Right lobe of liver (tissue), 6 donors: ENCODE measurements at regions not wholly inside any gene's neighbourhood (a gene's known extent, or its start where the extent isn't known, plus 50 kb on each side); places are given as distances from the start of the nearest gene placed in this dataset.

Experiments
- ATAC-seq, 4 donors: fragments of 200-7000 bp; cut with Tn5 transposase; one replicate each; pipeline ENCODE4 v1.9.1; 2020; ENCODE audit warnings: mild to moderate bottlenecking in 4 of 4, moderate library complexity in 4 of 4
- DNase-seq, 3 donors: peaks; one replicate each; pipeline ENCODE4 v3.0.0-alpha.2; 2020
- H3K27ac ChIP-seq, 3 donors: fragments of 200-600 bp; one replicate each; pipeline ENCODE4 v1.8.0; 2022
- H3K27me3 ChIP-seq, 2 donors: fragments of 200-600 bp; one replicate each; pipeline ENCODE4 v1.8.0; 2022
- H3K36me3 ChIP-seq, 4 donors: fragments of 200-600 bp; sonication (generic) in 1 of 4; one replicate each; pipeline versions ENCODE4 v1.5.1 to v1.8.0; 2017 to 2022; ENCODE audit warnings: control low read depth in 1 of 4
- H3K4me1 ChIP-seq, 4 donors: fragments of 200-600 bp; sonication (generic) in 1 of 4; one replicate each; pipeline versions ENCODE4 v1.5.1 to v1.8.0; 2017 to 2022; ENCODE audit warnings: control low read depth in 1 of 4
- H3K4me3 ChIP-seq, 3 donors: fragments of 200-600 bp; one replicate each; pipeline ENCODE4 v1.8.0; 2022
- H3K9me3 ChIP-seq, 4 donors: fragments of 200-600 bp; sonication (generic) in 1 of 4; one replicate each; pipeline versions ENCODE4 v1.5.1 to v1.8.0; 2017 to 2022; ENCODE audit warnings: control low read depth in 1 of 4
- POLR2A ChIP-seq: fragments of 450-650 bp; IDR thresholded peaks from one replicate; pipeline ENCODE4 v1.6.1; 2017; ENCODE audit warnings: antibody characterized with exemption, mild to moderate bottlenecking
- WGBS: methylation state at CpG from one replicate; pipeline ENCODE4 v1.1.6; 2018; ENCODE audit warnings: low coverage, low lambda C conversion rate; ENCODE audit not compliant: insufficient coverage; ENCODE audit errors: missing lambda C conversion rate; 5-methylcytosine and 5-hydroxymethylcytosine counted together
- intact Hi-C, 2 donors: fragments of 100-400 bp; cut with DNase I; formaldehyde crosslinking; loops; one replicate each; pipeline versions ENCODE4 v1.11.2 to v1.14.1; 2022
- TF ChIP-seq, protein P1 (sequence below), 4 donors: fragments of 200-600 bp in 3 of 4; fragments of 450-650 bp in 1 of 4; IDR thresholded peaks; one replicate each; pipeline versions ENCODE4 v1.5.1 to v1.8.0; 2016 to 2022; ENCODE audit warnings: antibody characterized with exemption in 4 of 4, mild to moderate bottlenecking in 2 of 4
- donor health status: DM: no; HTN: yes; CAD: no.
- donor health status: DM: no; HTN: no; CAD: no.
- donor health status: DM: no; HTN: no; CAD: no.
- donor health status: DM: no; HTN: yes; CAD: no.
- donor health status: DM: no; HTN: yes; CAD: no.

DNA sequence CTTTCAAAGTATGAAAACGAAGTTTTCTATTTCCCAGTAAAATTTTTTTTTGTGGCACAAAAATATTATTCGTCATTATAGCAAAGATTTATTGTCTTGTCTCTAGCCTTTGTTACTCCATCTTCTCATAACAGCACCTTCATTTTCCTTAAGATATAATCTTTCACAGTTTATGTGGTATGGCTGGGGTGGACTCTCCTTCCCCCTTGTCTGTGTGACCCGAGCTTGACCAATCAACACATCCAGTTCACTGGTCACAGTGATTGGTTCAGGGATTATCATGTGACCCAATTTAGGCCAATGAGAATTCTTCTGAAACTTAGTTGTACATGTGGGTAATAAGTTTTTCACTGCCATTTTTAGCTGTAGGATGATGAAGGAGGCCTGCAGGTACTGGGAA is 71.2 kb upstream of the DCBLD2 start:
- Histone ChIP-seq H3K4me3 (no peak overlapping the region), H3K4me1 (no peaks in the 10 kb centered on the region), H3K27me3 (no peaks in the 10 kb centered on the region), H3K27ac (no peak overlapping the region), H3K9me3 (no peaks in the 10 kb centered on the region), H3K36me3 (no peaks in the 10 kb centered on the region)
- 42% methylated on average over 3 of the region's 3 CpGs for WGBS
- no peak for ATAC-seq
- no peak for TF ChIP-seq POLR2A
- TF ChIP-seq, protein P1, sequence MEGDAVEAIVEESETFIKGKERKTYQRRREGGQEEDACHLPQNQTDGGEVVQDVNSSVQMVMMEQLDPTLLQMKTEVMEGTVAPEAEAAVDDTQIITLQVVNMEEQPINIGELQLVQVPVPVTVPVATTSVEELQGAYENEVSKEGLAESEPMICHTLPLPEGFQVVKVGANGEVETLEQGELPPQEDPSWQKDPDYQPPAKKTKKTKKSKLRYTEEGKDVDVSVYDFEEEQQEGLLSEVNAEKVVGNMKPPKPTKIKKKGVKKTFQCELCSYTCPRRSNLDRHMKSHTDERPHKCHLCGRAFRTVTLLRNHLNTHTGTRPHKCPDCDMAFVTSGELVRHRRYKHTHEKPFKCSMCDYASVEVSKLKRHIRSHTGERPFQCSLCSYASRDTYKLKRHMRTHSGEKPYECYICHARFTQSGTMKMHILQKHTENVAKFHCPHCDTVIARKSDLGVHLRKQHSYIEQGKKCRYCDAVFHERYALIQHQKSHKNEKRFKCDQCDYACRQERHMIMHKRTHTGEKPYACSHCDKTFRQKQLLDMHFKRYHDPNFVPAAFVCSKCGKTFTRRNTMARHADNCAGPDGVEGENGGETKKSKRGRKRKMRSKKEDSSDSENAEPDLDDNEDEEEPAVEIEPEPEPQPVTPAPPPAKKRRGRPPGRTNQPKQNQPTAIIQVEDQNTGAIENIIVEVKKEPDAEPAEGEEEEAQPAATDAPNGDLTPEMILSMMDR (IDR thresholded peaks at IDR 0.05), result no peak
- DNase-seq, result no peak
- intact Hi-C loops, result no loop called here

GRCh38 chr3:98972155-98972554 is 70.7 kb upstream of the DCBLD2 start:
- Histone ChIP-seq H3K36me3 (no peaks in the 10 kb centered on the region), H3K9me3 (no peaks in the 10 kb centered on the region), H3K4me1 (no peaks in the 10 kb centered on the region), H3K27ac (no peak overlapping the region), H3K27me3 (no peaks in the 10 kb centered on the region), H3K4me3 (no peak overlapping the region)
- intact Hi-C loops, result no loop called here
- WGBS, result 60% methylated on average over 2 of the region's 2 CpGs
- DNase-seq (no peak), ATAC-seq (no peak)
- TF ChIP-seq POLR2A, result no peak
- TF ChIP-seq, protein P1 (IDR thresholded peaks at IDR 0.05), result no peak

DNA sequence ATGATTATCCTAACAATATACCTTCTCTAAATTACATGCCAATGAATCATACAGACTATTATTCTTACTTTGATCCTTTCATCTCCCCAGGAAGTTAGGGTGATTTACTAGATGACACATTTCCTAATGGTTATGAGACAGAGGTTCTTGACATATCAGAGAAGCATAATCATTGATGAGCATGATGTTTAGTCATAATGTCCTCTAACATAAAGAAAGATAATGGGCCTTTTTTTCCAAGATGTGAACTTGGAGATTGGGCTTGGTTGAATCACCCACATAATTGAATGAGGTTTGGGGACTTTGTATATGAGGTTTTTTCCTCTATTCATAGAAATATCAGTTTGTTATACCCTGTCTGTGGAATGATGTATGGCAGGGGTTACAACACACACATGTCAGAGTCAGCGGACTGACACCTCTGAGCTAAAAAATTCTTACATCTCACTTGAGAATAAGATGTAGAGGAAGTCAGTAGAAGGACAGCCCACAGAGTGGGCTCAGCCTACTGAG is 69.7 kb upstream of the DCBLD2 start:
- intact Hi-C loops, result no loop called here

GRCh38 chr3:98969295-98969694 is 67.8 kb upstream of the DCBLD2 start:
- Histone ChIP-seq H3K4me3 (no peak overlapping the region), H3K9me3 (no peaks in the 10 kb centered on the region), H3K36me3 (no peaks in the 10 kb centered on the region), H3K27me3 (no peaks in the 10 kb centered on the region), H3K27ac (no peak overlapping the region), H3K4me1 (no peaks in the 10 kb centered on the region)
- no peak for DNase-seq
- intact Hi-C loops, result no loop called here
- TF ChIP-seq POLR2A, result no peak
- TF ChIP-seq, protein P1 (IDR thresholded peaks at IDR 0.05), result no peak
- no peak for ATAC-seq

More for the DNA sequence above, 69.7 kb upstream of the DCBLD2 start:
- no peak for TF ChIP-seq POLR2A
- TF ChIP-seq, protein P1 (IDR thresholded peaks at IDR 0.05), result no peak
- 90% methylated on average over 1 of the region's 1 CpG for WGBS
- Histone ChIP-seq H3K27ac (no peak overlapping the region), H3K4me1 (no peaks in the 10 kb centered on the region), H3K9me3 (no peaks in the 10 kb centered on the region), H3K4me3 (no peak overlapping the region), H3K27me3 (no peaks in the 10 kb centered on the region), H3K36me3 (no peaks in the 10 kb centered on the region)
- DNase-seq (no peak), ATAC-seq (no peak)

DNA sequence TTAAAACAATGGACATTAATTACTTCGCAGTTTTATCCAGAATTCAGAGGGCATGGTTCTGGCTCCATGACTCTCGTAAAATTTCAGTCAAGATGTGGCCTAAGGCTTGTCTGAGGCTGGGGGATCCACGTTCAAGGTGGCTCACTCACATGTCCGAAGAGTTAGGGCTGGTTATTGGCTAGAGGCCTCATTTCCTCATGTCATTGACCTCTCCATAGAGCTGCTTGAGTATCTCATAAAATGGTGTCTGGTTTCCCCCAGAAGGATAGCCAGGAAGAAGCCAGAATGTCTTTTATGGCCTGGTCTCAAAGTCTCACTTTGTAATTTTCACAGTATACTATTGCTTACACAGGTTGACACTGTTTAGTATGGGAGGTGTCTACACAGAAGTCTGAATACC is 67.3 kb upstream of the DCBLD2 start:
- Histone ChIP-seq H3K27ac (no peak overlapping the region), H3K27me3 (no peaks in the 10 kb centered on the region), H3K4me3 (no peak overlapping the region), H3K4me1 (no peaks in the 10 kb centered on the region), H3K9me3 (no peaks in the 10 kb centered on the region), H3K36me3 (no peaks in the 10 kb centered on the region)
- ATAC-seq (no peak), DNase-seq (no peak)
- TF ChIP-seq, protein P1 (IDR thresholded peaks at IDR 0.05), result no peak
- no peak for TF ChIP-seq POLR2A
- 68% methylated on average over 4 of the region's 4 CpGs for WGBS
- intact Hi-C loops, result no loop called here
